Heart left ventricle (tissue), 16 donors: ENCODE measurements at regions not wholly inside any gene's neighbourhood (a gene's known extent, or its start where the extent isn't known, plus 50 kb on each side); places are given as distances from the start of the nearest gene placed in this dataset.

ENCODE experiments used
- ATAC-seq, 4 donors: fragments of 200-7000 bp; cut with Tn5 transposase; one replicate each; pipeline ENCODE4 v1.9.1; 2020 to 2022; ENCODE audit warnings: moderate library complexity in 4 of 4, mild to moderate bottlenecking in 3 of 4, moderate number of reproducible peaks in 1 of 4
- DNase-seq, 5 donors: peaks; one replicate each; pipeline ENCODE4 v3.0.0-alpha.2; 2020
- H3K27ac ChIP-seq, 12 donors: fragments of 200-600 bp; sonication (generic) in 4 of 12; one replicate each; pipeline versions ENCODE4 v1.5.0 to v1.8.0; 2016 to 2022; ENCODE audit warnings: mild to moderate bottlenecking in 2 of 12
- H3K27me3 ChIP-seq, 9 donors: fragments of 200-600 bp; sonication (generic) in 2 of 9; one replicate each; pipeline versions ENCODE4 v1.5.1 to v1.8.0; 2016 to 2022; ENCODE audit warnings: mild to moderate bottlenecking in 3 of 9
- H3K36me3 ChIP-seq, 9 donors: fragments of 200-600 bp; sonication (generic) in 2 of 9; one replicate each; pipeline versions ENCODE4 v1.5.0 to v1.8.0; 2018 to 2022; ENCODE audit warnings: mild to moderate bottlenecking in 2 of 9
- H3K4me1 ChIP-seq, 12 donors: fragments of 200-600 bp; sonication (generic) in 4 of 12; one replicate each; pipeline versions ENCODE4 v1.5.0 to v1.8.0; 2016 to 2022; ENCODE audit warnings: mild to moderate bottlenecking in 3 of 12
- H3K4me3 ChIP-seq, 12 donors: fragments of 200-600 bp; sonication (generic) in 4 of 12; one replicate each; pipeline versions ENCODE4 v1.5.0 to v1.8.0; 2017 to 2022; ENCODE audit warnings: mild to moderate bottlenecking in 9 of 12, moderate library complexity in 4 of 12
- H3K9me3 ChIP-seq, 12 donors: fragments of 200-600 bp; sonication (generic) in 4 of 12; one replicate each; pipeline versions ENCODE4 v1.5.0 to v1.8.0; 2016 to 2022; ENCODE audit warnings: mild to moderate bottlenecking in 1 of 12
- CTCF ChIP-seq, 12 donors: fragments of 200-600 bp; sonication (generic) in 4 of 12; IDR thresholded peaks; one replicate each; pipeline versions ENCODE4 v1.5.0 to v1.8.0; 2018 to 2022; ENCODE audit warnings: antibody characterized with exemption in 12 of 12, mild to moderate bottlenecking in 5 of 12
- POLR2A ChIP-seq, 2 donors: fragments of 450-650 bp; IDR thresholded peaks; one replicate each; pipeline ENCODE4 v1.6.1; 2017; ENCODE audit warnings: antibody characterized with exemption in 2 of 2, mild to moderate bottlenecking in 2 of 2, moderate library complexity in 2 of 2
- WGBS, 4 donors: extraction: QIAGEN DNeasy Blood & Tissue Kit in 2 of 4; methylation state at CpG; one replicate each; pipeline versions ENCODE4 v1.1.5 to v1.1.7; 2013 to 2018; 5-methylcytosine and 5-hydroxymethylcytosine counted together
- intact Hi-C, 10 donors: fragments of 100-400 bp; cut with DNase I; formaldehyde crosslinking; loops; one replicate each; pipeline versions ENCODE4 v1.11.1 to v1.14.2; 2022
- donor health status: ischemic (EF 13 %, LVEDD 7.1; RV severe dilation, severe dysfunction).
- donor health status: healthy with polysubstance abuse.
- donor health status: DM: no; HTN: yes; CAD: no.
- donor health status: DM: no; HTN: no; CAD: no.
- donor health status: ischemic (EF 25% LVEDD 6.9; RV normal size, moderate dysfunction).
- donor health status: ischemic (EF 25% LVEDD 5.7; RV mildly dilated, moderate dysfunction).
- donor health status: healthy.
- donor health status: DM: yes; HTN: yes; CAD: no.
- donor health status: ischemic (EF 35%, LVEDD 5.7; RV mildly dilated, moderate dysfunction).
- donor health status: nonischemic (EF 11% LVEDD 7.7; RV severe dilation, severe dysfunction).
- donor health status: DM: yes; HTN: yes; CAD: no.
- donor health status: PGD.
- donor health status: ischemic (EF 29% LVEDD 5.4; RV normal size, mild dysfunction).
- donor health status: nonischemic (EF 23%, LVEDD 6.1; RV moderate dilation, normal function).

- no peak overlapping the region for H3K4me3 ChIP-seq
- intact Hi-C loops = no loop called here
- ATAC-seq = peak in 2 of 4 donors; percentile 33 to 56
Observed at GRCh38 chr15:39056357-39056756, 491.7 kb upstream of the RASGRP1 start.

GRCh38 chr15:39058351-39059131 lies 493.9 kb upstream of the RASGRP1 start:
- Histone ChIP-seq H3K27me3 (no peaks in the 10 kb centered on the region), H3K4me3 (no peak overlapping the region), H3K27ac (no peak overlapping the region), H3K4me1 (peaks cover 0 to 6% (median 0%) of the 10 kb centered on the region in 12 donors), H3K36me3 (no peaks in the 10 kb centered on the region), H3K9me3 (no peaks in the 10 kb centered on the region)
- TF ChIP-seq CTCF (IDR thresholded peaks at IDR 0.05) (no peak), POLR2A (IDR thresholded peaks at IDR 0.05) (no peak)
- 76 to 89% (median 83%) methylated on average over 6 of the region's 6 CpGs for WGBS, 4 donors
- DNase-seq (no peak), ATAC-seq (no peak)
- intact Hi-C loops = no loop called here

More at GRCh38 chr15:39056357-39056756, 491.7 kb upstream of the RASGRP1 start:
- WGBS, 4 donors = 67 to 80% (median 74%) methylated on average over 1 of the region's 1 CpG
- H3K9me3 ChIP-seq = no peaks in the 10 kb centered on the region
- no peaks in the 10 kb centered on the region for H3K36me3 ChIP-seq
- H3K4me1 ChIP-seq = peaks cover 0 to 6% (median 0%) of the 10 kb centered on the region in 12 donors
- no peak for DNase-seq
- H3K27ac ChIP-seq = no peak overlapping the region
- no peaks in the 10 kb centered on the region for H3K27me3 ChIP-seq
- TF ChIP-seq POLR2A (IDR thresholded peaks at IDR 0.05) (no peak), CTCF (IDR thresholded peaks at IDR 0.05) (no peak)

GRCh38 chr15:39059917-39060316 lies 495.3 kb upstream of the RASGRP1 start:
- intact Hi-C loops = no loop called here
- Histone ChIP-seq H3K27ac (no peak overlapping the region), H3K36me3 (no peaks in the 10 kb centered on the region), H3K4me1 (peaks cover 0 to 6% (median 0%) of the 10 kb centered on the region in 12 donors), H3K4me3 (no peak overlapping the region), H3K9me3 (no peaks in the 10 kb centered on the region), H3K27me3 (no peaks in the 10 kb centered on the region)
- TF ChIP-seq CTCF (IDR thresholded peaks at IDR 0.05) = no peak
- TF ChIP-seq POLR2A (IDR thresholded peaks at IDR 0.05) = no peak
- ATAC-seq (no peak), DNase-seq (no peak)
- 82 to 86% (median 84%) methylated on average over 4 of the region's 4 CpGs for WGBS, 4 donors

GRCh38 chr15:39061952-39062464 lies 497.4 kb upstream of the RASGRP1 start:
- H3K4me1 ChIP-seq = no peaks in the 10 kb centered on the region
- intact Hi-C loops = no loop called here

More at GRCh38 chr15:39061952-39062464, 497.4 kb upstream of the RASGRP1 start:
- no peaks in the 10 kb centered on the region for H3K9me3 ChIP-seq
- TF ChIP-seq POLR2A (IDR thresholded peaks at IDR 0.05) (no peak), CTCF (IDR thresholded peaks at IDR 0.05) (no peak)
- no peak for ATAC-seq
- H3K4me3 ChIP-seq = no peak overlapping the region
- H3K27ac ChIP-seq = no peak overlapping the region
- H3K27me3 ChIP-seq = no peaks in the 10 kb centered on the region
- H3K36me3 ChIP-seq = no peaks in the 10 kb centered on the region
- DNase-seq = no peak
- WGBS, 4 donors = 78 to 82% (median 80%) methylated on average over 6 of the region's 6 CpGs
